Suprapubic skin (tissue), 4 donors: ENCODE measurements at regions not wholly inside any gene's neighbourhood (a gene's known extent, or its start where the extent isn't known, plus 50 kb on each side); places are given as distances from the start of the nearest gene placed in this dataset.
"Not testable (repeated sequence)": the region's sequence is repeated elsewhere in the genome, so short reads cannot be mapped to it uniquely, and the experiment has no call there.

ENCODE experiments used
- DNase-seq, 2 donors: peaks; one replicate each; pipeline ENCODE4 v3.0.0-alpha.2; 2019; ENCODE audit warnings: low spot score in 2 of 2
- H3K27ac ChIP-seq: fragments of 200-600 bp; sonication (generic); one replicate; pipeline ENCODE4 v1.5.1; 2019
- H3K27me3 ChIP-seq: fragments of 200-600 bp; sonication (generic); one replicate; pipeline ENCODE4 v1.5.1; 2019
- H3K36me3 ChIP-seq: fragments of 200-600 bp; sonication (generic); one replicate; pipeline ENCODE4 v1.5.1; 2019
- H3K4me1 ChIP-seq: fragments of 200-600 bp; sonication (generic); one replicate; pipeline ENCODE4 v1.5.1; 2019
- H3K4me3 ChIP-seq: fragments of 200-600 bp; sonication (generic); one replicate; pipeline ENCODE4 v1.5.1; 2019; ENCODE audit warnings: mild to moderate bottlenecking
- H3K9me3 ChIP-seq: fragments of 200-600 bp; sonication (generic); one replicate; pipeline ENCODE4 v1.5.1; 2019
- EP300 ChIP-seq: sonication (generic); formaldehyde crosslinking; IDR thresholded peaks from one replicate; pipeline ENCODE4 v1.6.1; 2017; ENCODE audit warnings: antibody characterized with exemption
- POLR2A ChIP-seq, 2 donors: fragments of 450-650 bp; IDR thresholded peaks; one replicate each; pipeline ENCODE4 v1.6.1; 2017; ENCODE audit warnings: antibody characterized with exemption in 2 of 2, mild to moderate bottlenecking in 2 of 2, moderate library complexity in 2 of 2
- POLR2AphosphoS5 ChIP-seq, 3 donors: sonication (generic); formaldehyde crosslinking; IDR thresholded peaks; one replicate each; pipeline ENCODE4 v1.6.1; 2017; ENCODE audit warnings: antibody characterized with exemption in 3 of 3
- WGBS: methylation state at CpG from one replicate; pipeline ENCODE4 v1.1.5; 2018; 5-methylcytosine and 5-hydroxymethylcytosine counted together
- TF ChIP-seq, protein P1 (sequence below), 2 donors: fragments of 200-600 bp in 1 of 2; fragments of 450-650 bp in 1 of 2; sonication (generic) in 1 of 2; IDR thresholded peaks; one replicate each; pipeline ENCODE4 v1.5.1; 2016 to 2019; ENCODE audit warnings: antibody characterized with exemption in 2 of 2, mild to moderate bottlenecking in 1 of 2, moderate library complexity in 1 of 2

DNA sequence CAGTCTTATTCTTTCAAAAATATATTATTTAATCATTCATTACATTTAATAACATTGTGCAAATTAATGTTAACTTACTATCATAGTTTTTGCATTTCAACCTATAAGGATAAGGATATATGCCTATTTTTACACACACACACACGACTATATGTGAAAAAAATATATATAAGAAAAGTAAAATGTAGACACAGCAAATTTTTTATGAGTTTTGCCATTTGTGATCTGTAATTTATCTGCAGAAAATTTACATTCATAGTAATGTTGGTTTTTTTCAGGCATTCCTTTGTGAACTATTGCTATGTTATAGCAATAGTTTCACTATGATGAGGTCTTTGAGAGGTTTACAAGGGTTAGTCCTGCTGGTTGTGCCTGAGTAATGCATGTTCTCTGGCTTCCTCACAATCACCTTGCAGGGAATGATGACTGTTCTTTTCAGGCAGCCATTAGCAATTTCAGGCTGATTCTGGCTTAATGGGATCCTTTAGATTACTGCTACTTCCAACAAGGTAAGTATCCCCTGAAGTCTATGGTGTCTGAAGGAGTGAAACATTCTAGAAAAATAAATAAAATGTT lies 183.7 kb upstream of the CDK1 start:
- no peaks in the 10 kb centered on the region for H3K9me3 ChIP-seq
- H3K27ac ChIP-seq, result no peak overlapping the region
- no peaks in the 10 kb centered on the region for H3K36me3 ChIP-seq
- DNase-seq, result no peak
- H3K27me3 ChIP-seq, result no peaks in the 10 kb centered on the region
- no peaks in the 10 kb centered on the region for H3K4me1 ChIP-seq
- H3K4me3 ChIP-seq, result no peak overlapping the region
- TF ChIP-seq POLR2AphosphoS5 (IDR thresholded peaks at IDR 0.05) (no peak), POLR2A (IDR thresholded peaks at IDR 0.05) (no peak), EP300 (no peak)
- TF ChIP-seq, protein P1, sequence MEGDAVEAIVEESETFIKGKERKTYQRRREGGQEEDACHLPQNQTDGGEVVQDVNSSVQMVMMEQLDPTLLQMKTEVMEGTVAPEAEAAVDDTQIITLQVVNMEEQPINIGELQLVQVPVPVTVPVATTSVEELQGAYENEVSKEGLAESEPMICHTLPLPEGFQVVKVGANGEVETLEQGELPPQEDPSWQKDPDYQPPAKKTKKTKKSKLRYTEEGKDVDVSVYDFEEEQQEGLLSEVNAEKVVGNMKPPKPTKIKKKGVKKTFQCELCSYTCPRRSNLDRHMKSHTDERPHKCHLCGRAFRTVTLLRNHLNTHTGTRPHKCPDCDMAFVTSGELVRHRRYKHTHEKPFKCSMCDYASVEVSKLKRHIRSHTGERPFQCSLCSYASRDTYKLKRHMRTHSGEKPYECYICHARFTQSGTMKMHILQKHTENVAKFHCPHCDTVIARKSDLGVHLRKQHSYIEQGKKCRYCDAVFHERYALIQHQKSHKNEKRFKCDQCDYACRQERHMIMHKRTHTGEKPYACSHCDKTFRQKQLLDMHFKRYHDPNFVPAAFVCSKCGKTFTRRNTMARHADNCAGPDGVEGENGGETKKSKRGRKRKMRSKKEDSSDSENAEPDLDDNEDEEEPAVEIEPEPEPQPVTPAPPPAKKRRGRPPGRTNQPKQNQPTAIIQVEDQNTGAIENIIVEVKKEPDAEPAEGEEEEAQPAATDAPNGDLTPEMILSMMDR (IDR thresholded peaks at IDR 0.05), result no peak
- WGBS, result 82% methylated on average over 1 of the region's 1 CpG

DNA sequence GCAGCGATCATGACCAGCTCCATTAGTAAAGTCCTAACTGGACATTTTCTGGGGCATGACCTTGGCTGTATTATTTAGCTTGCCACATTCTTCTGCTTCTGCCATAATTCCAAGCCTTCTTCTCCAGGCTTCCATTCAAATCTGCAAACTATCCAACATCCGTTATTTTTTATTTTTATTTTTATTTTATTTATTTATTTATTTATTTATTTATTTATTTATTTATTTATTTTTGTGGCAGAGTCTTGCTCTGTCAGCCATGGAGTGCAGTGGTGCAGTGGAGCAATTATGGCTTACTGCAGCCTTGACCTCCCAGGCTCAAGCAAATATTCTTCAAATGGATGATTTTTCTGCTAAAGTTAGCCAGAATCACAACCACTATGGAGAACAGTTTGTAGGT lies 187.2 kb upstream of the CDK1 start:
- no peak for DNase-seq
- Histone ChIP-seq H3K27ac (no peak overlapping the region), H3K27me3 (no peaks in the 10 kb centered on the region), H3K9me3 (no peaks in the 10 kb centered on the region), H3K4me1 (no peaks in the 10 kb centered on the region), H3K4me3 (no peak overlapping the region), H3K36me3 (no peaks in the 10 kb centered on the region)
- WGBS, result 96% methylated on average over 2 of the region's 2 CpGs
- TF ChIP-seq POLR2AphosphoS5 (IDR thresholded peaks at IDR 0.05), result no peak
- TF ChIP-seq, protein P1 (IDR thresholded peaks at IDR 0.05), result no peak
- TF ChIP-seq POLR2A (IDR thresholded peaks at IDR 0.05), result no peak
- no peak for TF ChIP-seq EP300

DNA sequence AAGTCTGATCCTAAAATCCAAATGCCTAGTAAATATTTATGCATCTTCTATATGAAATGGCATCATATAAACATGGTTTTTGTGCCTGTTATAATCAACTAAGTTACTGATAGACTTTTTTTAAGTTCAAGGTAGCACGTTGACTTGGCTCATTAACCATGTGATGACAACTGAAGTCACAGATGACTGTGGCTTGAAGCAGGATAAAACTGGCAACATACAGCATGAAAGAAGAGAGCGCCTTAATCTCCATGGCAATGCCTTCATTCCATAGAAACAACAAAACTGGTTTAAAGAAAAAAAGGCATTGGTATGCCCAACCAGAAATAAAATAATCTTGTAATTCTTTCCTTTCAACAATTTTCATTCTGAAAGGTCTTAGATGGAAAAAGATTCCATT lies 188.9 kb upstream of the CDK1 start:
- Histone ChIP-seq H3K9me3 (no peaks in the 10 kb centered on the region), H3K4me1 (no peaks in the 10 kb centered on the region), H3K27me3 (no peaks in the 10 kb centered on the region), H3K36me3 (no peaks in the 10 kb centered on the region), H3K27ac (no peak overlapping the region), H3K4me3 (no peak overlapping the region)
- DNase-seq, result no peak
- 76% methylated on average over 2 of the region's 2 CpGs for WGBS
- TF ChIP-seq POLR2A (IDR thresholded peaks at IDR 0.05), result no peak
- TF ChIP-seq, protein P1 (IDR thresholded peaks at IDR 0.05), result no peak
- no peak for TF ChIP-seq POLR2AphosphoS5 (IDR thresholded peaks at IDR 0.05)
- no peak for TF ChIP-seq EP300

DNA sequence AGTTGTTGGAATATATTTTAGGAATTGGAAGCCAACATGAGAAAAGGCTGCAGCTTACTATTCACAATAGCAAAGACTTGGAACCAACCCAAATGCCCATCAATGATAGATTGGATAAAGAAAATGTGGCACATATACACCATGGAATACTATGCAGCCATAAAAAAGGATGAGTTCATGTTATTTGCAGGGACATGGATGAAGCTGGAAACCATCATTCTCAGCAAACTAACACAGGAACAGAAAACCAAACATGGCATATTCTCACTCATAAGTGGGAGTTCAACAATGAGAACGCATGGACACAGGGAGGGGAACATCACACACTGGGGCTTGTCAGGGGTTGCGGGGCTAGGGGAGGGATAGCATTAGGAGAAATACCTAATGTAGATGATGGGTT lies 192.1 kb upstream of the ANK3 start:
- H3K9me3 ChIP-seq, H3K27me3 ChIP-seq: not testable (repeated sequence)
- 100% methylated on average over 2 of the region's 2 CpGs for WGBS

DNA sequence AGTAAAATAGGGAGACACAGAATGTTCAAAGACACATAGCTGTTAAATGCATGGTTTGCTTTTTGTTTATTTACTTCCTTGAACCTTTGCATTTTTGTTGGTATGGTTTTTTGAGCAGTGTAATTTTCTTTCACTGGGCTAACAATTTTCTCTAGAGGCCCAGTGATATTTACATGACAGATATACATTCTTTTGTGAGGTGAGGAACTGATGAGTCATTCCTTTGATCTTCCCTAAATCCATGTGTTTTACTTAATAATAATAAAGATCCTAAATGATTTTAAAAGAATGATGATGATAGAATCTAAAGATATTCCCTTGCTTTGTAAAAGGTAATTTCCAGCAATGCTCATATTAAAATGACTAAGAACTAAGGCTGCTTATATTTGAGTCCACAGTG lies 188.5 kb upstream of the ANK3 start:
- no peak overlapping the region for H3K27ac ChIP-seq
- no peak for DNase-seq
- no peak for TF ChIP-seq POLR2A (IDR thresholded peaks at IDR 0.05)
- H3K9me3 ChIP-seq, result no peaks in the 10 kb centered on the region
- H3K4me3 ChIP-seq, result no peak overlapping the region
- H3K36me3 ChIP-seq, result no peaks in the 10 kb centered on the region
- H3K27me3 ChIP-seq, result no peaks in the 10 kb centered on the region
- H3K4me1 ChIP-seq, result peaks cover 2% of the 10 kb centered on the region

More for the DNA sequence above, 192.1 kb upstream of the ANK3 start:
- DNase-seq, H3K4me3 ChIP-seq, H3K4me1 ChIP-seq, H3K27ac ChIP-seq, H3K36me3 ChIP-seq: not testable (repeated sequence)

DNA sequence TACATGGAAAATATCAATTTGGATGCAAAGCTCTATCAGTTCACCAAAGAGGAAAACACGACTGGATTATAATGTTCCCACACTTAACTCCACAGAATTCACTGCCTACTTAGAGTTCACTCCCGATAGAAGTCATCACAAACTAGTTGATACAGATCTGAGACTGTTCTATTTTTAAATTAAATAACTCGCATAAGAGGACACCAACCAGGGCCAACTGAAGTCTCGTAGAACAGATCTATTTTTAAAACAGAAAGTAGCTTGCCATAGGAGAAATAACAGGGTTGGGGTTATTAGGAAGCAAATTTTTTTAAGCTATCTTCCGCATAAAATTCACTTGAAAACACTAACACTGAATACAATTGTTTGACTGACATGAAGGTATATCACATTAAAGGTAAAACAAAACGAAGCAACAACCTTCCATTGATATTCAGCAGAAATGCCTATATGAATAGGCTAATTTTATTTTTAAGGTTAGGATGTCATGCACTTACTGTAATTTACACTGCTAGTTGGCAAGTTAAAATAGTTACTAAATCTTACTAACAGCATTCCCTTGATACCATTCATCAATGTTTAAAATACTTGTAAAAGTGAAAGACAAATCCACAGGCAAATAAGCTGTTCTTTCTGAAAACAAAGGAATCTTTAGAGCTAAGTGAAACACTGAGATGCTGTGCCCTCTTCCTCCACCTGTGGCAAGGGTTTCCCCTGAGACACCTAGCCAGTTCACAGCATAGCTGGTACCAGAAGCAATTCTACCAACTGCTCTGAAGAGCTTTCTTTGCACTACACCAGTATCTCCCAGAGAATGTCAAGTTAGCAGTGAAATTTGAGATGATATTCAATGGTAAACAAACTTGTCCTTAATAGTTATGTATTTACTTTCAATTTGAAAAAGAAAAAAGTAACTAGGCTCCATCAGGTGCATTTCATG lies 186.7 kb upstream of the ANK3 start:
- Histone ChIP-seq H3K27me3 (no peaks in the 10 kb centered on the region), H3K36me3 (no peaks in the 10 kb centered on the region), H3K4me3 (no peak overlapping the region), H3K4me1 (peaks cover 9% of the 10 kb centered on the region), H3K27ac (no peak overlapping the region), H3K9me3 (no peaks in the 10 kb centered on the region)
- 38% methylated on average over 6 of the region's 6 CpGs for WGBS
- DNase-seq, result no peak
- no peak for TF ChIP-seq POLR2AphosphoS5 (IDR thresholded peaks at IDR 0.05)
- no peak for TF ChIP-seq EP300
- TF ChIP-seq, protein P1 (IDR thresholded peaks at IDR 0.05), result no peak
- TF ChIP-seq POLR2A (IDR thresholded peaks at IDR 0.05), result no peak
